ENCODE measurements at regions not wholly inside any gene's neighbourhood (a gene's known extent, or its start where the extent isn't known, plus 50 kb on each side); places are given as distances from the start of the nearest gene placed in this dataset.

GRCh38 chr2:12257476-12257875, 459.3 kb upstream of the TRIB2 start:
- no peak for DNase-seq
- H3K36me3 Mint-ChIP-seq (ENCODE audit: insufficient read depth), result no peaks in the 10 kb centered on the region
- peaks cover 5% of the 10 kb centered on the region for H3K4me1 Mint-ChIP-seq (ENCODE audit: low read depth)

DNA sequence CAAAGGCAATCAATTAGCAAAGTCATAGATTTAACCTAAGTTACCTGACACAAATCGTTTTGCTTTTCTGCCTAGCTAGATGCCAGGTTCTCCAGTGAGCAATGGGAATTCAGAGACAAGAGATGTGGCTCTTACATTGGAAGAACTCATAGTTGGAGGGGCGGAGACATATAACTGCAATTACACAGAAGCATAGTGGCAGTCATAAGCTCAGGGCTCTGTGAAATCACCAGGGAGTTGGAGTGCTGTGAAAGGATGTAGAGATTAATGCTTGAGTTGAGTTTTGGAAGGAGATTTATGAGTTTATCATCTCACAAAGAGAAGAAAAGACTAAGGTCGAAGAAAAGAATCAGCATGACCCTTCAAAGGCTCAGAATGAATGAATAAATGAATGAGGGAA, 457.2 kb upstream of the TRIB2 start:
- H3K4me1 Mint-ChIP-seq (ENCODE audit: low read depth), result peaks cover 21% of the 10 kb centered on the region

More at GRCh38 chr2:12257476-12257875, 459.3 kb upstream of the TRIB2 start:
- Mint-ChIP-seq H3K27me3 (ENCODE audit: low read depth) (peaks cover 2% of the 10 kb centered on the region), H3K9me3 (no peaks in the 10 kb centered on the region), H3K4me3 (no peak overlapping the region)
- ATAC-seq, result no peak

GRCh38 chr2:12261986-12262680, 454.6 kb upstream of the TRIB2 start:
- peaks cover 28% of the 10 kb centered on the region for H3K4me1 Mint-ChIP-seq (ENCODE audit: low read depth)
- H3K9me3 Mint-ChIP-seq, result no peaks in the 10 kb centered on the region
- H3K4me3 Mint-ChIP-seq, result no peak overlapping the region
- H3K36me3 Mint-ChIP-seq (ENCODE audit: insufficient read depth), result no peaks in the 10 kb centered on the region
- H3K27me3 Mint-ChIP-seq (ENCODE audit: low read depth), result no peaks in the 10 kb centered on the region
- DNase-seq (no peak), ATAC-seq (no peak)

More for the DNA sequence above, 457.2 kb upstream of the TRIB2 start:
- ATAC-seq (no peak), DNase-seq (no peak)
- peaks cover 2% of the 10 kb centered on the region for H3K27me3 Mint-ChIP-seq (ENCODE audit: low read depth)
- H3K4me3 Mint-ChIP-seq, result no peak overlapping the region
- H3K9me3 Mint-ChIP-seq, result no peaks in the 10 kb centered on the region
- no peaks in the 10 kb centered on the region for H3K36me3 Mint-ChIP-seq (ENCODE audit: insufficient read depth)

- no peaks in the 10 kb centered on the region for H3K36me3 Mint-ChIP-seq (ENCODE audit: insufficient read depth)
- no peak for DNase-seq
- H3K4me3 Mint-ChIP-seq, result no peak overlapping the region
- no peaks in the 10 kb centered on the region for H3K27me3 Mint-ChIP-seq (ENCODE audit: low read depth)
- ATAC-seq, result no peak
- no peaks in the 10 kb centered on the region for H3K9me3 Mint-ChIP-seq
- H3K4me1 Mint-ChIP-seq (ENCODE audit: low read depth), result peaks cover 28% of the 10 kb centered on the region
Measured at GRCh38 chr2:12262681-12263436, 453.9 kb upstream of the TRIB2 start.

- DNase-seq, result no peak
- no peak for ATAC-seq
- Mint-ChIP-seq H3K36me3 (ENCODE audit: insufficient read depth) (no peaks in the 10 kb centered on the region), H3K4me1 (ENCODE audit: low read depth) (peaks cover 28% of the 10 kb centered on the region), H3K27me3 (ENCODE audit: low read depth) (no peaks in the 10 kb centered on the region), H3K9me3 (no peaks in the 10 kb centered on the region), H3K4me3 (no peak overlapping the region)
Measured at GRCh38 chr2:12263730-12264129, 453.0 kb upstream of the TRIB2 start.

DNA sequence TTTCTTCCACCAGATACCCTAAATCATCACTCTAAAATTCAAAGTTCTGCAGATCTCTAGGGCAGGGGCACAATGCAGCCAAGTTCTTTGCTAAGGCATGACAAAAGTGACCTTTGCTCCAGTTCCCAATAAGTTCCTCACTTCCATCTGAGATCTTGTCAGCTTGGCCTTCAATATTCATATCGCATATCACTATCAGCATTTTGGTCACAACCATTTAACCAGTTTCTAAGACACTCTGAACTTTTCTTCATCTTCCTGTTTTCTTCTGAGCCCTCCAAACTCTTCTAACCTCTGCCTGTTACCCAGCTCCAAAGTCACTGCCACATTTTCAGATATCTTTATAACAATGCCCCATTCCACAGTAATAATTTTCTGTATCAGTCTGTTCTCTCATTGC, 452.6 kb upstream of the TRIB2 start:
- Mint-ChIP-seq H3K27me3 (ENCODE audit: low read depth) (no peaks in the 10 kb centered on the region), H3K9me3 (no peaks in the 10 kb centered on the region), H3K4me1 (ENCODE audit: low read depth) (peaks cover 28% of the 10 kb centered on the region), H3K36me3 (ENCODE audit: insufficient read depth) (no peaks in the 10 kb centered on the region), H3K4me3 (no peak overlapping the region)
- DNase-seq (no peak), ATAC-seq (no peak)

GRCh38 chr2:12265646-12266045, 451.1 kb upstream of the TRIB2 start:
- peaks cover 28% of the 10 kb centered on the region for H3K4me1 Mint-ChIP-seq (ENCODE audit: low read depth)
- no peaks in the 10 kb centered on the region for H3K27me3 Mint-ChIP-seq (ENCODE audit: low read depth)
- no peaks in the 10 kb centered on the region for H3K36me3 Mint-ChIP-seq (ENCODE audit: insufficient read depth)
- H3K9me3 Mint-ChIP-seq, result no peaks in the 10 kb centered on the region
- DNase-seq, result no peak
- no peak for ATAC-seq
- H3K4me3 Mint-ChIP-seq, result no peak overlapping the region

- no peaks in the 10 kb centered on the region for H3K36me3 Mint-ChIP-seq (ENCODE audit: insufficient read depth)
- H3K9me3 Mint-ChIP-seq, result no peaks in the 10 kb centered on the region
- no peak overlapping the region for H3K4me3 Mint-ChIP-seq
- peaks cover 37% of the 10 kb centered on the region for H3K4me1 Mint-ChIP-seq (ENCODE audit: low read depth)
- no peak for DNase-seq
- no peaks in the 10 kb centered on the region for H3K27me3 Mint-ChIP-seq (ENCODE audit: low read depth)
- ATAC-seq, result no peak
Measured at GRCh38 chr2:12267042-12267441, 449.7 kb upstream of the TRIB2 start.

DNA sequence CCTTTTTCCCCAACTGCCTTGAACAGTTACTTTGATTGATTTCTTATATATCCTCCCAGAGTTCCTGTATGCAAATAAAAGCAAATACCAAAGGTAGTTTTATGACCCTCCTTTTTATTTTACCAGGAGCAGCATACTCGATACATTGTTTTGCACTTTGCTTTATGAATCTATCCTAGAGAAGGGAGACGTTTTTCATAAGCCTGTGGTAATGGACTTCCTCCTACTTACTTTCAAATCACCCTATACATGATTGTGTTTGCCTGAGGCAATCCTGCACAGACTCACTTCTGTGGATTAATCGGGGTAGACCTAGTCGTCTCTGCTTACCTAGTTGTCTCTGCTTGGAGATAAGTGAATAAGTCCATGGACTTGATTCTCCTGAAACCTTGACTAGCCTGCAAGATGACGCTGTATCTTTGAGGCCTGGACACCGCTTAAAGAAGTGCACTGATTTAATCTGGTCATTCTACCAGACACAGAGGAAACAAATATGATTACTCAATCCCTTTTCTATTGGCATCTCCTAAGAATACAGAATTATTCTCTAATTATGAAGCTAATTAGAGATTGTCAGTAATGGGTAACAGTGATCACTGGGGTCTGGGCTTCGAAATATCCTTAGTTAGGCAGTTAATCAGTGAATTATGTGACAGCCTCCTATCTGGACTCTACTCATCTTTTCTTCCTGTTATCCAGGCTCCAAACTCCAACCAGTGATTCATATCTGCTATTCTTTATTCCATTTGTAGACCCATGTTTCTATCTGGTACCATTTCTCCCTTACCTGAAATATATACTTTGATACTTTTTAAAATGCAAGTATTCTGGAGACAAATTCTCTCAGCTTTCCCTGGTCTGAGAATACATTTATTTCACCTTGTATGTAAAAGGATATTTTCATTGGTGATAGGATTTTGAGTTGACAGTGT, 447.4 kb upstream of the TRIB2 start:
- Mint-ChIP-seq H3K27me3 (ENCODE audit: low read depth) (no peaks in the 10 kb centered on the region), H3K9me3 (no peaks in the 10 kb centered on the region), H3K4me3 (no peak overlapping the region), H3K36me3 (ENCODE audit: insufficient read depth) (no peaks in the 10 kb centered on the region), H3K4me1 (ENCODE audit: low read depth) (peaks cover 21% of the 10 kb centered on the region)
- ATAC-seq (no peak), DNase-seq (no peak)

- peaks cover 12% of the 10 kb centered on the region for H3K4me1 Mint-ChIP-seq (ENCODE audit: low read depth)
- no peaks in the 10 kb centered on the region for H3K27me3 Mint-ChIP-seq (ENCODE audit: low read depth)
- DNase-seq (no peak), ATAC-seq (peak; percentile 89 to 97)
- no peaks in the 10 kb centered on the region for H3K36me3 Mint-ChIP-seq (ENCODE audit: insufficient read depth)
- peak overlapping the region; percentile 53 for H3K4me3 Mint-ChIP-seq
- no peaks in the 10 kb centered on the region for H3K9me3 Mint-ChIP-seq
Measured at GRCh38 chr2:12270876-12271588, 445.7 kb upstream of the TRIB2 start.

DNA sequence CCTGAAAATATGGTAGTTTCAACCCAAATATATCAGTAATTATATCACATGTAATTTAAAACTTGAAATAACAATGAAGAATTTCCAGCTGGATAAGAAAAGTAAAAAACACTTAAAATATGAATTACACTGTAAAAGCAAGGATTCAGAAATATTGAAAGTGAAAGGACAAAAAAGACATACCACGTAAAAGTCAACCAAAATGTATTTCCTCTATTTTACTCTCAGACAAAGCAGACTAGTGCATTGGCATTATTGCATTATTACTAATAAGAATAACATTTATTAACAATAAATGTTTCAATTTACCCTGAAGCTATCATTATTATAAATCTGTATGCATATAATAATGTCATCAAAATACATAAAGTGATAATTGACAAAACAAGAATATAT, 445.1 kb upstream of the TRIB2 start:
- H3K4me1 Mint-ChIP-seq (ENCODE audit: low read depth), result peaks cover 12% of the 10 kb centered on the region
- H3K27me3 Mint-ChIP-seq (ENCODE audit: low read depth), result no peaks in the 10 kb centered on the region
- ATAC-seq, result peak in 1 of 2 donors; percentile 18
- no peaks in the 10 kb centered on the region for H3K36me3 Mint-ChIP-seq (ENCODE audit: insufficient read depth)
- no peak for DNase-seq
- peak overlapping the region; percentile 53 for H3K4me3 Mint-ChIP-seq
- no peaks in the 10 kb centered on the region for H3K9me3 Mint-ChIP-seq

DNA sequence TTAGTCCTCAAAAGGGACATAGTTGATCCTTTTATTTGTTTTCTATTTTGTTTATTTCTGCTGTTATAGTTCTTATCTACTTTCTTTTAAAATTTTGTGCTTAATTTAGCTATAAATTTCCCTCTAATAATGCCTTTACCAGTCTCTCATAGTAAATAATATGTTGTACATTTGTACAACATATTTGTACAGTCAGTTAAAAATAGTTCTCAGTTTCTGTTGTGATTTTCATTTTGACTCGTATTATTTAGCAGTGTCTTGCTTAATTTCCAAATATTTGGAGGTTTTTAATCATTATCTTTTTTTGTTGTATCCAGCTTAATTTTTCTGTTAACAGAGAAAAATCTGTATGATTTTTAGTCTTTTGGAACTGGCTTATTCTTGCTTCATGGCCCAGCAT, 443.6 kb upstream of the TRIB2 start:
- Mint-ChIP-seq H3K4me3 (no peak overlapping the region), H3K9me3 (no peaks in the 10 kb centered on the region), H3K4me1 (ENCODE audit: low read depth) (peaks cover 16% of the 10 kb centered on the region), H3K36me3 (ENCODE audit: insufficient read depth) (no peaks in the 10 kb centered on the region), H3K27me3 (ENCODE audit: low read depth) (no peaks in the 10 kb centered on the region)
- no peak for DNase-seq
- ATAC-seq, result no peak

- no peaks in the 10 kb centered on the region for H3K9me3 Mint-ChIP-seq
- ATAC-seq (no peak), DNase-seq (no peak)
- peaks cover 16% of the 10 kb centered on the region for H3K4me1 Mint-ChIP-seq (ENCODE audit: low read depth)
- H3K36me3 Mint-ChIP-seq (ENCODE audit: insufficient read depth), result no peaks in the 10 kb centered on the region
- no peak overlapping the region for H3K4me3 Mint-ChIP-seq
- H3K27me3 Mint-ChIP-seq (ENCODE audit: low read depth), result no peaks in the 10 kb centered on the region
Measured at GRCh38 chr2:12274591-12274990, 442.1 kb upstream of the TRIB2 start.

Measured in activated T-cell treated with anti-CD3 and anti-CD28 coated beads, Interleukin-2, amount 50 U/mL, for 4 hours (primary cell).